Skin epidermis (tissue), 12 donors: ENCODE measurements at regions not wholly inside any gene's neighbourhood (a gene's known extent, or its start where the extent isn't known, plus 50 kb on each side); places are given as distances from the start of the nearest gene placed in this dataset.

Experiments used
- H3K27ac ChIP-seq, 21 experiments: fragments of 200-600 bp; sonication (generic) in 11 of 21; one replicate each; pipeline ENCODE4 v1.5.0; 2020; ENCODE audit warnings: mild to moderate bottlenecking in 3 of 21, inconsistent platforms in 2 of 21, moderate library complexity in 2 of 21
- H3K4me3 ChIP-seq, 7 experiments: fragments of 200-600 bp; sonication (generic) in 2 of 7; one replicate each; pipeline ENCODE4 v1.5.0; 2020; ENCODE audit warnings: inconsistent platforms in 2 of 7, mild to moderate bottlenecking in 2 of 7, moderate library complexity in 1 of 7

- no peak overlapping the region for H3K4me3 ChIP-seq
- H3K27ac ChIP-seq = no peak overlapping the region
Observed at GRCh38 chr6:118761645-118762044, 110.3 kb upstream of the CEP85L start.

- H3K27ac ChIP-seq = peak overlapping the region in 3 of 21 experiments; percentile 39 to 62 (median 61)
Observed at GRCh38 chr6:118758946-118759345, 107.6 kb upstream of the CEP85L start.

GRCh38 chr6:118755941-118756646 lies 104.7 kb upstream of the CEP85L start:
- no peak overlapping the region for H3K27ac ChIP-seq

More at GRCh38 chr6:118758946-118759345, 107.6 kb upstream of the CEP85L start:
- no peak overlapping the region for H3K4me3 ChIP-seq

DNA sequence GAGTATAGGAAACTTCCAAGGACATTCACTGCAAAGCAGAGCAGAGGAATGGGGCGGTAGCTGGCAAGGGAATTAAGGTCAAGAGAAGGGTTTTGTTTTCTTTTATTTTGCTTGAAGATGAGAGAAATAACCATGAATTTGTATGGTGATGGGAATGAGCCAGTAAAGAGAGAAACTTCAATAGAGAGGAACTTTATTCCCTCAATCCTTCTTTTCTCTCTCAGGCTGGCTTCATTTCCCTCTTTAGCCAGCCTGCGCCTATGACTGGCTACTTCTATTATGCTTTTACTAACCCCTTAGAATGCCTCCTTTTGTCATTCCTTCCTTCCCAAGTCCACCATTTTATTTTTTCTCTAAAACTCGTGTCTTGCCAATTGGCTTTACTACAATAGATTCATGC lies 101.4 kb upstream of the CEP85L start:
- no peak overlapping the region for H3K27ac ChIP-seq
- H3K4me3 ChIP-seq = no peak overlapping the region

More at GRCh38 chr6:118755941-118756646, 104.7 kb upstream of the CEP85L start:
- no peak overlapping the region for H3K4me3 ChIP-seq

DNA sequence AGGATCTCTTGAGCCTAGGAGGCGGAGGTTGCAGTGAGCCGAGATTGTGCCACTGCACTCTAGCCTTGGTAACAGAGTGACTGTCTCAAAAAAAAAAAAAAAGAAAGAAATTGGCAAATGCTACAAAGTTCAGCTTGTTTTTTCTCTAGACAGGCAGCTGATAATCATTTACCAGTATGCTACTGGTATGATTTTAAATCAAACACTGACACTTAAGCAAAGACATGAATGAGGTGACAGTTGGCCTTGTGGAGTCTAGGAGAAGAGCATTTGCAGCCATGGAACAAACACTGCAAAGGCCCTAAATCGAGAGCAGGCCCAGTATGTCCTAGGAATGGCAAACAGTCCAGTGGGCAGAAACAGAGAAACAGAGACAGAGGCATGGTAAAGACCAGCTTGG lies 99.7 kb upstream of the CEP85L start:
- Histone ChIP-seq H3K27ac (no peak overlapping the region), H3K4me3 (no peak overlapping the region)

DNA sequence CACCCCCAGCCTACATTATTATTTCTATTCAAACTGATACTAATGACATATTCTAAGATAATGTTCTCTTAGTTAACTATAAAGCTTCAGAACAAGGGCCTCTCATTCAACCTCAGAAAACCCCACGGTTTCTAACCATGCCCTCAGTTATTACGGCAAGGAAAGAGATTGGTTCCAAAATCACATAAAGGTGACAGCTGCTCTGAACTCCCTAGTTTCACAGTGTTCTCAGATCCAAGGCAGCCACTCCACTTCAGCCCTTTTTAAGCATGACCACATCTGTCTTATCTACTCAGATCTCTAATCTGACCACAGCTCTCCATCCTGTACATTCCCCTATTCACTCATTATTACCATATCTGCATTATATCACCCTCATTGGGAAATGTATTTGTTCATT lies 98.8 kb upstream of the CEP85L start:
- Histone ChIP-seq H3K4me3 (no peak overlapping the region), H3K27ac (no peak overlapping the region)

DNA sequence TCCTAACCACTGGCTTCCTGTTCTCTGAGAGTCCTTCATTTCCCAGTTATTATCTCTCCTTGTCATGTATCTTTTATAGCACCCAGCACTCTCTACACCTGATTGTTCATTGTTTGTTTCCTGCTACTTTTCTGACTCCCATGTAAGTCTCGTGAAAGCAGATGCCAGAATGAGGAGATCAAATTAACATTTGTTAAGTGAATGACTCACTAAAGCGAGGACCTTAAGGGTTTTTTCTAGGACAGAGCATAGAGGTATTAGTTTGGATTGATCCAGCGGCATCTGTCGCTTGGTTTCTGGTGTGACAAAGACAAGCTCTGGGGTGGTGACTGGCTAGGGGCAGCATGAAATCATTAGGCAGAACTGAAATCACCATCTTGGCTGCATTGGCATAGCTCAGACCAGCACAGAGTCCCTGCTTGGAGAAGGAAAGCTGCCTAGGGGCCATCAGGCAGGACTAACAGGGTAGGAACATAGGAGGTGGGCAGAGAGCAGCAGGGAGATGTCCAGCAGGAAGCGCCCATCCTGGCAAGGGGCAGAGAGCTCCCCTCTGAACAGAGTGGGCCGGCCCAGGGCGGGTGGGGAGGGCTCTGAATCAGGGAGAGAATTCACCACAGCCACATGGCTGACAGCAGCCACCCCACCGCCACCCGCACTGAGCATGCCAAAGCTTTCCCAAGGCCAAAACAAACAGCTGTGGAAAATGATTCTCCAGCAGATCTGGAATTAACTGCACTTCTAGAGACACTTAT lies 97.1 kb upstream of the CEP85L start:
- H3K4me3 ChIP-seq = no peak overlapping the region
- H3K27ac ChIP-seq = peak overlapping the region in 10 of 21 experiments; percentile 11 to 59 (median 43)

GRCh38 chr6:118746825-118747174 lies 95.4 kb upstream of the CEP85L start:
- no peak overlapping the region for H3K4me3 ChIP-seq
- peak overlapping the region in 5 of 21 experiments; percentile 14 to 55 (median 52) for H3K27ac ChIP-seq

DNA sequence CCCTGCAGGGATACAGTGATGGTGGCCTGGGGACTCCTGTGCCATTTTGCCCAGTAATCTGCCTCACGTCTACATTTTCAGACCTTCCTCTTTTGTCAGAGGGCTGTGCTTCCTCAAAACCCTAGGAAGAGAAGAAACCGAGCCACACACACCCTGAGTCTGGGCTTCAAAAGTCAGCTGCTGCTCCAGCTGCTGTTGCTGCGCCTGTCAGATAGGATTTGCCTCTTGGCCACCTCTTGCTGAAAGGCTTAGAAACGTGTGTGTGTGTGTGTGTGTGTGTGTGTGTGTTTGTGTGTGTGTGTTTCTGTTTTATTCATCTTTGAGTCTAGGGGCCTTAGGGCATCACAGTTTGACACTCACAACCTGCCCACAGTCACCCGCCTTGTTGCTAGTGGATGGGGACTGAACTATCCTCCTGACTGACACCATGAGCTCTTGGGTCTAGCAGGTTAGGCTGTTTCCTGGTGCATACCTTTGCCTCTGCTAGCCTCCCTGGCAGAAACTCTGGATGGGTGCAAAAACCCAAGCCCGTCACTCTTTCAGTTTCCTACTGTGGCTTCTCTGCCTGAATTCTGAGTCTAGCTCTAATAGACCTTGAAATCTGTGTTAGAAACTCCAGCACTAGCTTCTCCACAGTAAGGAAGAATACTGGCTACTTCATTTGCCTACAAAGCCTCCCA lies 94.9 kb upstream of the CEP85L start:
- Histone ChIP-seq H3K27ac (peak overlapping the region in 5 of 21 experiments; percentile 14 to 55 (median 52)), H3K4me3 (no peak overlapping the region)

- H3K4me3 ChIP-seq = no peak overlapping the region
- H3K27ac ChIP-seq = no peak overlapping the region
Observed at GRCh38 chr6:118745156-118745555, 93.8 kb upstream of the CEP85L start.

GRCh38 chr6:118744261-118744941 lies 93.0 kb upstream of the CEP85L start:
- Histone ChIP-seq H3K27ac (peak overlapping the region in 1 of 21 experiments; percentile 7), H3K4me3 (no peak overlapping the region)

- H3K27ac ChIP-seq = no peak overlapping the region
- no peak overlapping the region for H3K4me3 ChIP-seq
Observed at GRCh38 chr6:118743746-118744145, 92.4 kb upstream of the CEP85L start.

GRCh38 chr6:118740372-118740771 lies 89.0 kb upstream of the CEP85L start:
- no peak overlapping the region for H3K4me3 ChIP-seq
- no peak overlapping the region for H3K27ac ChIP-seq

GRCh38 chr6:118739696-118740353 lies 88.4 kb upstream of the CEP85L start:
- H3K4me3 ChIP-seq = no peak overlapping the region

GRCh38 chr6:118736440-118736839 lies 85.0 kb upstream of the CEP85L start:
- no peak overlapping the region for H3K27ac ChIP-seq
- H3K4me3 ChIP-seq = no peak overlapping the region

More at GRCh38 chr6:118739696-118740353, 88.4 kb upstream of the CEP85L start:
- H3K27ac ChIP-seq = no peak overlapping the region

DNA sequence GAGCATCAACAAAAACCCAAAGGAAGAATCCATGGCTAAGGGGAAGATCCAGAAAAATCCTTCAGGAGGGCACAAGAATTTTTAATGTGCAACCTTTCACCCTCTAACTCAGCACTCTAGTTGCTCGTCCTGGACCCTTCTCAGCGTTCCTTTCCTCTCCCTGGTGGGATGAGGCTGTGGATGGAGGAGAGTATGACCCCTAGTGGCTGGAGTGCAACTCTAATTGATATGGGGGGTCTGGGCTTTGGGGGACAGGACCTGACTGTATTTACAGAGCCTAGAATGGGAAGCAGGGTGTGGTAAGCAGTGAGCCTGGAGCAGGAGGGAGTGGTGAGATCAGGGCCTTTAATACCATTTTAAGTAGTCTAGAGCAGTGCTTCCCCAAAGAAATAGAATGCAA lies 83.9 kb upstream of the CEP85L start:
- no peak overlapping the region for H3K4me3 ChIP-seq
- no peak overlapping the region for H3K27ac ChIP-seq

DNA sequence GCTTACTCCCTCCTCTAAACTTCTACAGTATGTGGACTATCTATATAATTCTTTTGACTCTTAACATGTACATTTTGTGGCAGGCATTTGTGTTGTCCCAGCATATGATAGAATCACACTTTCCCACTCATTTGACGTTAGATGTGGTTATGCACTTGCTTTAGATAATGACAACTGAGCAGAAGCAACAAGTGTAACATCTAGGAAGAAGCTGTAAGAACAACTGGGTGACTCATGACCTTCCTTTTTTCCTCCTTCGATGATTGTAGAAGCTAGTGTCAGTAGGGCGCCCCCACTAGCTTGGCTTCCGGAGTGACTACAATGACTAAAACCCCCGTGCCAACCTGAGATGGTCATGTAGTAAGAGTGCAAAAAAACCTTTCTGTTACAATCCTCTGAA lies 74.6 kb upstream of the CEP85L start:
- H3K27ac ChIP-seq = no peak overlapping the region
- no peak overlapping the region for H3K4me3 ChIP-seq

- Histone ChIP-seq H3K27ac (no peak overlapping the region), H3K4me3 (no peak overlapping the region)
Observed at GRCh38 chr6:118724211-118724610, 72.8 kb upstream of the CEP85L start.
